ENCODE measurements at regions not wholly inside any gene's neighbourhood (a gene's known extent, or its start where the extent isn't known, plus 50 kb on each side); places are given as distances from the start of the nearest gene placed in this dataset.

DNA sequence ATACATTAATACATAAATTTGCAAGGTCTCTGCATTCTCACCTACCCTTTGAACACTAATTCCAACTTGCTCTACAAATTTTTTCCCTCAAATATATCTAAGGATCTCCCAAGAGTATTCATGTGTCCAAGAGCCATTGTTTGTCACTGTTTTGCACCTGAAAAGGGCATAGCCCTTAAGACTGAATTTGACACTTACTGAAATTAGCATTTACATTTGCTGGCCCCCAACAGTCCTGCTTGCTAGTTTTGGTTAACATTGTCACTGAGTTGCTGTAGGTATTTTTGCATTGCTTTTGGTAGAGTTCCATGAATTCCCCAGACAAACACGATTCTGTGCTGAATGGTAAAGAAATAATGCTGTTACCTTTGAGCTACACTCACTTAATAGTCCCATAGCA, 57.3 kb downstream of the KCNA4 start:
- DNase-seq (ENCODE audit: low spot score) = no peak

GRCh38 chr11:29957431-29957830, 59.4 kb downstream of the KCNA4 start:
- no peak for DNase-seq (ENCODE audit: low spot score)

DNA sequence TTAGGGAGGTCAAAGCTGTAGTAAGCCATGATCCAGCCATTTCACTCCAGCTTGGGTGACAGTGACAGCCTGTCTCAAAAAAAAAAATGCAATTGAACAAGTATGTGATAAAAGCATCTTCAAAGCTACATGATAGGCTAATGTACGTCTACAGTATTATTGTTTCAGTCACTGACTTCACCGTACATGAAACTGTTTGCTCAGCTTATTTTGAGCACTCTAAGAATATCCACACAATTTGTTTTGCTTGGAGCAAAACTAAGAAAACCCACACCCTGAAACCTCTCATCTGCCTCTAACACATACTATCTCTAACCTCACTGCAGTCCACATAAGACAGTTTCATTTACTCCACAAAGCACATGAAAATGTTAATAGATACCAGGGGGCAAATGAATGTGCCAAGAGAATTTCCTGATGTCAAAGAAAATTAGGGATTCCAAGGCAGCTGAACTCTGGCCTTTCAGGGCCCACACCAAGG, 60.7 kb downstream of the KCNA4 start:
- no peak for DNase-seq (ENCODE audit: low spot score)

- DNase-seq (ENCODE audit: low spot score) = no peak
Observed at GRCh38 chr11:29943347-29943746, 73.5 kb downstream of the KCNA4 start.

DNA sequence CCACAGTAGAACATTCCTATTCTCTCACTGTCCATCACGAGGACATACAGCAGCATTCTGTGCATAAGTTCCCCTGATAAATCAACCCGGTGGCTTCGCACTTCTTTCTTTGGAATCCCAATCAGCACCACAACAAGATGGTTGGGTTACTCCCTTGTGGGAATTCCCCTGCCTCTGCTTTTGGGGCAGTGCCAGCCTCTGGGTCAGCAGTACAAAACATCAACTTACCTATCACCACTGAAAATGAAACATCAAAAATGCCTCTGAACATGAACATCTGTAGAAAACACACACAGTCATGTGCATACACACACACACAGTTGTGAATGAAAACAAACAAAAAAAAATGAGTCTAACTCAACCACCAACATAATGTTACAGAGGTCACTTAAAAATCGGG, 79.3 kb downstream of the KCNA4 start:
- no peak for DNase-seq (ENCODE audit: low spot score)

- no peak for DNase-seq (ENCODE audit: low spot score)
Observed at GRCh38 chr11:29934115-29934638, 82.7 kb downstream of the KCNA4 start.

GRCh38 chr11:29916040-29916439, 100.8 kb downstream of the KCNA4 start:
- no peak for DNase-seq (ENCODE audit: low spot score)

GRCh38 chr11:29914203-29914930, 102.5 kb downstream of the KCNA4 start:
- DNase-seq (ENCODE audit: low spot score) = peak; percentile 47

DNA sequence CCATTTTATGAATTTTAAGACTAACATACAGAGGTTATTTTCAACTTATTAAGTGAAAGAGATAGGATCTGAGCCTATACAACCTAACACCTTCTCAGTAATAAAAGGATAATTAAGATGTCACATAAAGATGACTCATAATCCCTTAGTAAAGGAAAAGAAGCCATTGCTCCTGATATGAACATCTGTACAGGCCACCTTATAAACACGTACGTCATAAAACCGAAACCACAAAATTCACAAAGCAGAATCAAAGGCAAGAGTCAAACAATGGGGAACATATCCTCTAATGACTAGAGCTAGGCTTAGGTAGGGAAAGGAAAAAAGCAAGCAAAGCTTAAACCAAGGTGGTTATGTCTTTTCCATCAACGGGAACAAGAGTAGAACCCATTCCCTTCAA, 103.5 kb downstream of the KCNA4 start:
- no peak for DNase-seq (ENCODE audit: low spot score)

GRCh38 chr11:29900382-29900781, 116.4 kb downstream of the KCNA4 start:
- no peak for DNase-seq (ENCODE audit: low spot score)

DNA sequence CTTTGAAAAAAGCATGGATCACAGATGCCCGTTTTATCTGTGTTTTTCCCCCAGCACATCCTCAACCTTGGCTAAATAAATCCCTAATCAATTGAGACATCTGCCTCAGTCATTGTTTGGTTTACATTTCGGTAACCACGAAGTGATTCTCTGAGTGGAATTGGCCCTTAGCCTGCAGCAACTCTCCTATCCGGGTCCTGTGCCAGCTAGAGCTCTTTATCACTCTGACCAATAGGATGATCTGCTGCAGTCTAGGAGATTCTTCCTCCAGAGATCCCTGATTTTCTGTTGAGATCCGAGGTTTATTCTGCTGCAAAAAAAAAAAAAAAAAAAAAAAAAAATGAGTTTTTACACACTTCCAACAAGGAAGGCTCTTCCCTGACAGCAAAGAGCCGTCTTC, 137.3 kb downstream of the KCNA4 start:
- no peak for DNase-seq (ENCODE audit: low spot score)

DNA sequence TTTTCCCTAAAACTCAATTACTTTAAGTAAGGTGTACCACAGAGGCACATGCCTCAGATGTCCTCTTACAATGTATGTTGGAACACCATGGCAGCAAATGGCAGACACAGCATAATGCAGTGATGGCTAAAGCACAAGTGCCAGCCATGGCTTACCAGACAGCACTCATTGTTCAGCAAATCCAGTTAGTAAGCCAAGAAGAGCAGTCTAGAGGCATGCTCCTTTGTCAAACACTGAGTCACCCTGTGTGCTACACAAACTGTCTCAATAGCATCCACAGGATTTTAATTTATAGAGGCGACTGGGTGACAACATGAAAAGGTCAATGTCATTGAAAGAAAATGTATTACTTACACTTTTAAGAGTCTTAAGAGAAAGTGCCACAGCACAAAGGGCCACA, 140.6 kb downstream of the KCNA4 start:
- no peak for DNase-seq (ENCODE audit: low spot score)

- DNase-seq (ENCODE audit: low spot score) = no peak
Observed at GRCh38 chr11:29847219-29847618, 169.6 kb downstream of the KCNA4 start.

DNA sequence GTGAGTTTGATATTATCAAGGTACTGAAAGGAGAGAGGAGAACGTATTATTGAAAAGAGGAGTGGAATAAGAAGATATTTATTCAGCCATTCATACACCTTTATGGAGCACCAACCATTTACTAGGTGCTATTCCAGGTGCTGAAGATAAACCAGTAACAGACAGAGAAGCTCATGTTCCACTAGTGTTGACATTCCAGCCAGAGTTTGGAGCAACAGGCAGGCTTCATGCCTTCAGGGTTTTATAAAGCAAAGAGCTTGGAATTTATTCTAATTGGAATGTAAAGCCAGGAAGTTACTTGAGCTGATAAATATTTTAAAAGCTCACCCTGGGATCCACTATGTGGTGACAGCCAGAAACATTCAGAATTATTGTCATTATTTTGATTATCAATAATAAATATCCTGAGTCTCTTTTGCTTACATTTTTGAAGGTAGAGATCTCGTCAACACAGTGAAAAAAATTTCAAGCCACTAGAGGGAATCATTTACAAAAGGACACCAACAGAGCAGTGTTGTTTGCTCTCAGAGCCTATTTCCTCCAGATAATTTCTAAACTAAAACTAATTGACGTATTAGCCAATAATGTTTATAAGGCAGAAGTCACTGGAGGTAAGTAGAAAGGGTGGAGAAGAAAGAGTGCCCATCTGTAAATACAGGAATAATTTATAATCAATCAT, 172.0 kb downstream of the KCNA4 start:
- DNase-seq (ENCODE audit: low spot score) = no peak

- DNase-seq (ENCODE audit: low spot score) = no peak
Observed at GRCh38 chr11:29844031-29844430, 172.8 kb downstream of the KCNA4 start.

- no peak for DNase-seq (ENCODE audit: low spot score)
Observed at GRCh38 chr11:29842061-29842460, 174.8 kb downstream of the KCNA4 start.

- DNase-seq (ENCODE audit: low spot score) = no peak
Observed at GRCh38 chr11:29826878-29827277, 190.0 kb downstream of the KCNA4 start.

GRCh38 chr11:29816359-29816758, 200.5 kb downstream of the KCNA4 start:
- DNase-seq (ENCODE audit: low spot score) = no peak

- no peak for DNase-seq (ENCODE audit: low spot score)
Observed at GRCh38 chr11:29809121-29809520, 207.7 kb downstream of the KCNA4 start.

- DNase-seq (ENCODE audit: low spot score) = no peak
Observed at GRCh38 chr11:29802522-29802921, 214.3 kb downstream of the KCNA4 start.

GRCh38 chr11:29801561-29801960, 215.3 kb downstream of the KCNA4 start:
- DNase-seq (ENCODE audit: low spot score) = no peak

DNA sequence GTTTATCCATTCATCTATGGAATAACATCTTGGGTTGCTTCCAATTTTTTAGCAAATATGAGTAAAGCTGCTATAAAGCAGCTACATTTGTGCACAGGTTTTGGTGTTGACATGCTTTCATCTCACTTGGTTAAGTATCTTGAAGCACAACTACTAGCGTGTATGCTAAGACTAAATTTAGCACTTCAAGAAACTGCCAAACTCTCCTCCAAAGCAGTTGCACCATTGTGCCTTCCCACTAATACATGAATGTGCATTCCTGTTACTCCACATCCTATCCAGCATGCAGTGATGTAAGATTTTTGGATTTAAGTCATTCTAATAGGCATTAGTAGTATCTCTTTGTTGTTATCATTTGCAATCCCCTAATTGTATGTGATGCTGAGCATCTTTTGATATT, 230.7 kb downstream of the KCNA4 start:
- DNase-seq (ENCODE audit: low spot score) = no peak

DNA sequence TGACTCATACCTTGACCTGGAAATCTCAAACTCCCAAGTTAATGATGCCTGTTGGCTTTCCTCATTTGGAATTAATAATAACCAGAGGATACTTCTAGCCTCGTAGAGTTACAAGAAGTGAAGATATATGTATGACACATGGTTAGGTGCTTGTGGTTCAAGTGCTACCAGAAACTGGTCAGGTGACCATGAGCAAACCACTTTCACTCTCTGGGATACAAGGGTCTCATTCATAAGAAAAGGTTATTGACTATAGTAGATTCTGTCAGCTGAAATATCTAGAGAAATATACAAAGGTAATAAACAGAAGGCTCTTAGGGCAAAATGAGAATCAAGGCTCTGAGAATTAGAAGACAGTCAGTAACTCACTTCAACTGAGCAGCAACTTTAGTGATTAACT, 233.3 kb downstream of the KCNA4 start:
- no peak for DNase-seq (ENCODE audit: low spot score)

- DNase-seq (ENCODE audit: low spot score) = no peak
Observed at GRCh38 chr11:29782447-29782846, 234.4 kb downstream of the KCNA4 start.

Data from AG20443 (cell line).